GM19239 (cell line): ENCODE measurements at regions not wholly inside any gene's neighbourhood (a gene's known extent, or its start where the extent isn't known, plus 50 kb on each side); places are given as distances from the start of the nearest gene placed in this dataset.

Experiments used
- DNase-seq: peaks from one replicate; pipeline ENCODE4 v3.0.0; 2011; ENCODE audit warnings: low spot score; ENCODE audit not compliant: insufficient read length
- FAIRE-seq: peaks from 2 replicates; lab custom pipeline; 2011; peaks lifted over from hg19 to GRCh38; lab: Jason Lieb, UNC

- FAIRE-seq (no peak), DNase-seq (no peak)
These were observed 120.0 kb upstream of the AKIRIN2 start for GRCh38 chr6:87822011-87822410.

GRCh38 chr6:87820343-87820984 is 118.4 kb upstream of the AKIRIN2 start:
- FAIRE-seq = no peak
- DNase-seq = no peak

- DNase-seq = no peak
- no peak for FAIRE-seq
These were observed 115.2 kb upstream of the AKIRIN2 start for GRCh38 chr6:87817183-87817582.

DNA sequence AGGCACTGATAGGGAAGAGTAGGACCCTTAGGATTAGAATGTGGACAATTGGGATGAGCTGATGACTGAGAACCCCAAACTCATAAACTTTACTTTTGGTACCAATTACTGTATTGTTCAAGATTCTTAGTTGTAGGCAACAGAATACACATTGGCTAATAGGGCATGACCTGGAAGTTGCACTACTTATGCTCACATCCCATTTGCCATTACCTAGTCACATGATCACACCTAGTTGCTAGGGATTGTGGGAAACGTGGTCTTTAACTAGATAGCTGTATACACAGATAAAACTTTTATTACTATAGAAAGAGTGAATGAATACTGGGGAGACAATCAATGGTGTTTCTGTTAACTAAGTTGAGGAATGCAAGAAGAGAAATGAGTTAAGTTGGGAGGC is 113.4 kb upstream of the AKIRIN2 start:
- FAIRE-seq (no peak), DNase-seq (no peak)

GRCh38 chr6:87808005-87808757 is 106.1 kb upstream of the AKIRIN2 start:
- FAIRE-seq (no peak), DNase-seq (no peak)

DNA sequence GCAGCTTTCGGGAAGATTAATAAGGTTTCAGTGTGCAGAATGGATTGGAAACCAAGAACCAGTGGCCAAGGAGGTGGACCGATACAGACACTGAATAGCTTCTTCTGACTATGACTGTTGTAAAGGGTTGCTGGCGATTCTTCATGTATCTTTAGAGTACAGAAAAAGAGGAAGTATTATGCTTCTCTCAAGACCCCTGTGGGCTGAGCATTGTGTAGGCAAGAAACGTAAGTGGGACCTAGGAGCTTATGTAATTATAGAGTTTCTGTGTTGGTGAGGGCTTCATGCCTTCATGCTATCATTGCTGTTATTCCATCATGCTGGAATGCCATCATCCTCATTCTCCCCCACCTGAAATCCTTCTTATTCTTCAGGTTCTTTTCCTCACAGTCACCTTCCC is 105.4 kb upstream of the AKIRIN2 start:
- FAIRE-seq (peak; percentile 89), DNase-seq (no peak)

DNA sequence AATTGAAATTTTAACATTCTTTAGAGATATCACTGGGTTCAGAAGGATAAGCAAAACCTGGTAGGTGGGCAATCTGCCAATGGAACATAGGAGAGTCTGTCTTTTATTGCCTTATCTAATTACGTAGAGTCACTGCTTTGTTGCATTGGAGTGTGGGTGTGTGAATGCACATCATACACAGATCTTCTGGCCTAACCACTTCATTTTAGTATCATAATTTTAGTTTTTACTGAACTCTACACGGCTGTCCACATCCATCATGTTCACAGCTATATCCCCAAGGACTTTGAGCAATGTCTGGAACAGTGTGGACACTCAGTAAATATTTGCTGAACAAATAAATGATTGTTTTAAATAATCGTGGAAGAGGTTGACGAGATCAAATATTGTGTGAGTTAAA is 104.6 kb upstream of the AKIRIN2 start:
- FAIRE-seq (no peak), DNase-seq (no peak)

DNA sequence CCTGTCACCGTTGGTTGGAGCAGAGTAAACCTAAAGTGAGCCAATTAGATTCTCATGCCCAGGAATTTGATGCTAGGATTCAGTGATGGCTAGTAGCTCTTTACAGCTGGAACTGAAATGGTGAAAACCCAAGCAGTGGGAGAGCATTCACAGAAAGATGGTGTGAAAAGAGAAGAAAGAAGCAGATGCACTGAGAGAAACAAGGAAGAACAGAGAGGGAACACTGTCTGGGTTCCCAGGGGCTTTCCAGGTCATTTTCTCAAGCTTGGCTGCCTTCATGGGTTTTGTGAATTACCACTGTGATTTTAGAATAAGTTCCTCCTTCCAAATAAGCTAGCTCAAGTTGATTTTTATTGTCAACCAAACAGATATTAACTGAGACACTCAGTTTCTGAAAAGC is 104.1 kb upstream of the AKIRIN2 start:
- FAIRE-seq (no peak), DNase-seq (no peak)

DNA sequence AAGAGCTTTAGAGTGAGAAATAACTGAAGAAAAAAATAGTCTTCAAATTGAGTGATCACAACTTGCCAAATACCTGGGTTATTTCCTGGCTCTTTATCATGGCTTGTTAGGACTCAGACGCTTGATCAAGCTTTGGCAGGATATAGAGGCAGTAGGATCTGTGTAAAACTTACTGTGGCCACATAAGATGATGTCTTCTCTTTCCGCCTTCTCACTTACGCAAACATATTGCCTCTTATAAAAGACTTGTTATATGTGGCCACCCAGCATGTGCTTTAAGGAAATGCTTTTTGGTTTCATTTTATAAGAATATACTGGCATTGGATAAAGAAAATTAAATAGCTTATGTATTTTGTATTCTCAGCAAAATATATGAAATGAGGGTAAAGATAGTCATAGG is 101.8 kb upstream of the AKIRIN2 start:
- no peak for FAIRE-seq
- no peak for DNase-seq

GRCh38 chr6:87799651-87800050 is 97.6 kb upstream of the AKIRIN2 start:
- no peak for DNase-seq
- no peak for FAIRE-seq

- FAIRE-seq (peak; percentile 88), DNase-seq (no peak)
These were observed 96.6 kb upstream of the AKIRIN2 start for GRCh38 chr6:87798393-87799278.

GRCh38 chr6:87794922-87795885 is 93.2 kb upstream of the AKIRIN2 start:
- FAIRE-seq = peak; percentile 79

DNA sequence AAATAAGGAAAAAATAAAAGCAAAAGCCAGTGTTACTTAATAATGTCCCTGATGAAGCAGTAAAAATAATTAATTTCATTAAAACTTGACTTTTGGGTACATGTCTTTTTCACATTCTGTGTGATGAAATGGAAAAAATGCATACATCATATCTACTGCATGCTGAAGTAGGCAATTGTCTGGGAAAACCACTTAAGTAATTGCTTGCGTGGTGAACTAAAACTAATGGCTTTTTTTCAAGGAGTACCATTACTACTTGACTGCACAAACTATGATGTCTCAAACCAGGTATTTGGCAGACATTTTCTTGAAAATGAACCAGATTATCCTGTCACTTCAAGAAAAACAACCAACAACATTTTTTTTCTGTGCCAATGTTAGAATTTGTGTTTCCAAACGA is 91.3 kb upstream of the AKIRIN2 start:
- DNase-seq (no peak), FAIRE-seq (no peak)

More at GRCh38 chr6:87794922-87795885, 93.2 kb upstream of the AKIRIN2 start:
- no peak for DNase-seq

DNA sequence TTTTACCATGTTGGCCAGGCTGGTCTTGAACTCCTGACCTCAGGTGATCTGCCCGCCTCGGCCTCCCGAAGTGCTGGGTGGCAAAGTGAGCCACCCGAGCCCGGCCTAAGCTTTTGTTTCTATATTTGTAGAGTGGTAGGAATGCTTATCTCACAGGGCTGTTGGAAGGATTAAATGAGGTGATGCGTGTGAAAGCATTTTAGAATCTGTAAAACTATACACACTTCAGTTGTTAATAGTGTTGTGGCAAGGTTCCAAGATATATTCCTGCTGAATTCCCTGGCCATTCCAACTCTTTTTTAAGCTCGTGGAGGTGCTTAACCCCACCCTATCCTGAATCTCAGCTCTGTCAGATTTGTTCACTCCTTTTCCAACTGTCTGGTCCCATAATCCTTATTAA is 89.9 kb upstream of the AKIRIN2 start:
- DNase-seq (no peak), FAIRE-seq (no peak)

DNA sequence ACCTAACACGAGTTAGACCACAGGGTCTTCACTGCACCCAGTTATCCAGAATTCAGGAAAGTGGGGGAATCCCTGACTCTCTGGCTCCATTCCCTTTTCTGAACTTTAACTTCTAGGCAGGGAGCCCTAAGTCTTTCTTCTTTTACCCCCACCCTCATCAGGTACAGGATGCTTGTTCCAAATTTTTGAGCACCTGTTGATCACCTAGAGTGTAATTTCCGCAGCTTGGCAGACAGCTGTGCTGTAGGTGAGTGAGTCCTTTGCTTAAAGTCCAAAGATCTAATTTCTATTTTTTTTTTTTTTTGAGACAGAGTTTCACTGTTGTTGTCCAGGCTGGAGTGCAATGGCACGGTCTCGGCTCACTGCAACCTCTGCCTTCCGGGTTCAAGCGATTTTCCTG is 89.5 kb upstream of the AKIRIN2 start:
- FAIRE-seq = no peak

GRCh38 chr6:87791029-87791428 is 89.0 kb upstream of the AKIRIN2 start:
- FAIRE-seq = no peak
- DNase-seq = no peak

More for the DNA sequence above, 89.5 kb upstream of the AKIRIN2 start:
- DNase-seq = no peak

- no peak for FAIRE-seq
These were observed 87.9 kb upstream of the AKIRIN2 start for GRCh38 chr6:87789900-87790290.

GRCh38 chr6:87789198-87789899 is 87.3 kb upstream of the AKIRIN2 start:
- FAIRE-seq (no peak), DNase-seq (no peak)

More at GRCh38 chr6:87789900-87790290, 87.9 kb upstream of the AKIRIN2 start:
- DNase-seq = no peak

DNA sequence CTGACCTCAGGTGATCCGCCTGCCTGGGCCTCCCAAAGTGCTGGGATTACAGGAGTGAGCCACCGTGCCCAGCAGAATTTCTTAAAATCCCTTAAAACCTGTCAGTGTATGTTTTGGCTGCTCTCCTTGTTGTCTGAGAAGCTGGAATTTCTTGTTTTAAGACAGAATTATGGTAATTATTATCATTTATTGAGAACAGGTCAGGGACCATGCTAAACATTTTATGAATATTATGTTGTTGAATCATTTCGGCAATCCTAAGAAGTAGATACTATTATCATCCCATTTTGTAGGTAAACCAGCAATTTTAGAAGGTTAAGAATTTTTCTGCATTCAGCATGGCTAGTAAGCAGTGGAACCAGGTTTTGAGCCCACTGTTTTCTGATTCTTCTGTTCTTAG is 86.1 kb upstream of the AKIRIN2 start:
- DNase-seq = no peak
- FAIRE-seq = no peak
